Right lobe of liver (tissue), 6 donors: ENCODE measurements at regions not wholly inside any gene's neighbourhood (a gene's known extent, or its start where the extent isn't known, plus 50 kb on each side); places are given as distances from the start of the nearest gene placed in this dataset.

ENCODE experiments used
- ATAC-seq, 4 donors: fragments of 200-7000 bp; cut with Tn5 transposase; one replicate each; pipeline ENCODE4 v1.9.1; 2020; ENCODE audit warnings: mild to moderate bottlenecking in 4 of 4, moderate library complexity in 4 of 4
- DNase-seq, 3 donors: peaks; one replicate each; pipeline ENCODE4 v3.0.0-alpha.2; 2020
- H3K27ac ChIP-seq, 3 donors: fragments of 200-600 bp; one replicate each; pipeline ENCODE4 v1.8.0; 2022
- H3K27me3 ChIP-seq, 2 donors: fragments of 200-600 bp; one replicate each; pipeline ENCODE4 v1.8.0; 2022
- H3K36me3 ChIP-seq, 4 donors: fragments of 200-600 bp; sonication (generic) in 1 of 4; one replicate each; pipeline versions ENCODE4 v1.5.1 to v1.8.0; 2017 to 2022; ENCODE audit warnings: control low read depth in 1 of 4
- H3K4me1 ChIP-seq, 4 donors: fragments of 200-600 bp; sonication (generic) in 1 of 4; one replicate each; pipeline versions ENCODE4 v1.5.1 to v1.8.0; 2017 to 2022; ENCODE audit warnings: control low read depth in 1 of 4
- H3K4me3 ChIP-seq, 3 donors: fragments of 200-600 bp; one replicate each; pipeline ENCODE4 v1.8.0; 2022
- H3K9me3 ChIP-seq, 4 donors: fragments of 200-600 bp; sonication (generic) in 1 of 4; one replicate each; pipeline versions ENCODE4 v1.5.1 to v1.8.0; 2017 to 2022; ENCODE audit warnings: control low read depth in 1 of 4
- CTCF ChIP-seq, 4 donors: fragments of 200-600 bp in 3 of 4; fragments of 450-650 bp in 1 of 4; IDR thresholded peaks; one replicate each; pipeline versions ENCODE4 v1.5.1 to v1.8.0; 2016 to 2022; ENCODE audit warnings: antibody characterized with exemption in 4 of 4, mild to moderate bottlenecking in 2 of 4
- POLR2A ChIP-seq: fragments of 450-650 bp; IDR thresholded peaks from one replicate; pipeline ENCODE4 v1.6.1; 2017; ENCODE audit warnings: antibody characterized with exemption, mild to moderate bottlenecking
- WGBS: methylation state at CpG from one replicate; pipeline ENCODE4 v1.1.6; 2018; ENCODE audit warnings: low coverage, low lambda C conversion rate; ENCODE audit not compliant: insufficient coverage; ENCODE audit errors: missing lambda C conversion rate; 5-methylcytosine and 5-hydroxymethylcytosine counted together
- intact Hi-C, 2 donors: fragments of 100-400 bp; cut with DNase I; formaldehyde crosslinking; loops; one replicate each; pipeline versions ENCODE4 v1.11.2 to v1.14.1; 2022
- donor health status: DM: no; HTN: yes; CAD: no.
- donor health status: DM: no; HTN: no; CAD: no.
- donor health status: DM: no; HTN: no; CAD: no.
- donor health status: DM: no; HTN: yes; CAD: no.
- donor health status: DM: no; HTN: yes; CAD: no.

- H3K9me3 ChIP-seq, result no peaks in the 10 kb centered on the region
- H3K27me3 ChIP-seq, result no peaks in the 10 kb centered on the region
- H3K4me1 ChIP-seq, result peaks cover 0 to 70% (median 27%) of the 10 kb centered on the region in 4 donors
- ATAC-seq (peak; percentile 54 to 80 (median 60)), DNase-seq (peak; percentile 83 to 93 (median 91))
- TF ChIP-seq CTCF (IDR thresholded peaks at IDR 0.05) (no peak), POLR2A (no peak)
- no peak overlapping the region for H3K4me3 ChIP-seq
- WGBS, result 5% methylated on average over 5 of the region's 5 CpGs
- intact Hi-C loops, result loop anchor here in 1 of 2 donors (5.0 kb wide), 1 partner anchor 392 kb away; no protein-coding TSS in a partner anchor
- no peaks in the 10 kb centered on the region for H3K36me3 ChIP-seq
- peak overlapping the region; percentile 90 to 99 (median 98) for H3K27ac ChIP-seq
Measured at GRCh38 chr9:89993678-89994630, 389.1 kb downstream of the GADD45G start.

GRCh38 chr9:89994988-89995613 is 390.3 kb downstream of the GADD45G start:
- TF ChIP-seq POLR2A (peak; percentile 41), CTCF (IDR thresholded peaks at IDR 0.05) (no peak)
- Histone ChIP-seq H3K36me3 (no peaks in the 10 kb centered on the region), H3K4me1 (peaks cover 2 to 79% (median 33%) of the 10 kb centered on the region in 4 donors), H3K27ac (peak overlapping the region; percentile 90 to 99 (median 98)), H3K27me3 (no peaks in the 10 kb centered on the region), H3K9me3 (no peaks in the 10 kb centered on the region), H3K4me3 (no peak overlapping the region)
- peak; percentile 49 to 84 (median 77) for DNase-seq
- intact Hi-C loops, result loop anchor here in 1 of 2 donors (5.0 kb wide), 1 partner anchor 393 kb away; no protein-coding TSS in a partner anchor
- peak; percentile 32 to 65 (median 44) for ATAC-seq
- 33% methylated on average over 18 of the region's 19 CpGs for WGBS

- intact Hi-C loops, result no loop called here
- Histone ChIP-seq H3K27ac (peak overlapping the region; percentile 90 to 99 (median 98)), H3K27me3 (no peaks in the 10 kb centered on the region), H3K36me3 (no peaks in the 10 kb centered on the region), H3K4me3 (no peak overlapping the region), H3K9me3 (no peaks in the 10 kb centered on the region), H3K4me1 (peaks cover 2 to 81% (median 37%) of the 10 kb centered on the region in 4 donors)
- ATAC-seq, result peak; percentile 38 to 62 (median 54)
- 54% methylated on average over 3 of the region's 5 CpGs for WGBS
- peak; percentile 84 to 94 (median 93) for DNase-seq
- TF ChIP-seq CTCF (IDR thresholded peaks at IDR 0.05) (peak in 1 of 4 donors; percentile 17), POLR2A (no peak)
Measured at GRCh38 chr9:89996116-89996515, 391.3 kb downstream of the GADD45G start.

GRCh38 chr9:89996773-89997172 is 392.0 kb downstream of the GADD45G start:
- no peaks in the 10 kb centered on the region for H3K27me3 ChIP-seq
- ATAC-seq (no peak), DNase-seq (no peak)
- intact Hi-C loops, result no loop called here
- H3K4me1 ChIP-seq, result peaks cover 2 to 76% (median 37%) of the 10 kb centered on the region in 4 donors
- H3K9me3 ChIP-seq, result no peaks in the 10 kb centered on the region
- WGBS, result no CpG with 5 or more reads among the region's 3 CpGs
- no peaks in the 10 kb centered on the region for H3K36me3 ChIP-seq
- H3K27ac ChIP-seq, result peak overlapping the region; percentile 34 to 99 (median 98)
- no peak overlapping the region for H3K4me3 ChIP-seq
- TF ChIP-seq CTCF (IDR thresholded peaks at IDR 0.05), result no peak
- TF ChIP-seq POLR2A, result no peak
